ENCODE measurements at regions not wholly inside any gene's neighbourhood (a gene's known extent, or its start where the extent isn't known, plus 50 kb on each side); places are given as distances from the start of the nearest gene placed in this dataset.

- no peak for DNase-seq
- in situ Hi-C loops (cut with HindIII; ENCODE audit: low pct_ligation_motif_present, low pct_unique_long_range_greater_than_20kb, low sequenced_read_pairs), result no loop called here
Measured at GRCh38 chr3:81965696-81966095, 204.3 kb upstream of the GBE1 start.

GRCh38 chr3:81962396-81962795 lies 201.0 kb upstream of the GBE1 start:
- in situ Hi-C loops (cut with HindIII; ENCODE audit: low pct_ligation_motif_present, low pct_unique_long_range_greater_than_20kb, low sequenced_read_pairs), result no loop called here
- no peak for DNase-seq

- in situ Hi-C loops (cut with HindIII; ENCODE audit: low pct_ligation_motif_present, low pct_unique_long_range_greater_than_20kb, low sequenced_read_pairs), result no loop called here
- no peak for DNase-seq
Measured at GRCh38 chr3:81958972-81959640, 197.7 kb upstream of the GBE1 start.

- no peak for DNase-seq
- in situ Hi-C loops (cut with HindIII; ENCODE audit: low pct_ligation_motif_present, low pct_unique_long_range_greater_than_20kb, low sequenced_read_pairs), result no loop called here
Measured at GRCh38 chr3:81955878-81956277, 194.4 kb upstream of the GBE1 start.

GRCh38 chr3:81953111-81953510 lies 191.7 kb upstream of the GBE1 start:
- no peak for DNase-seq
- in situ Hi-C loops (cut with HindIII; ENCODE audit: low pct_ligation_motif_present, low pct_unique_long_range_greater_than_20kb, low sequenced_read_pairs), result no loop called here

GRCh38 chr3:81952141-81952540 lies 190.7 kb upstream of the GBE1 start:
- in situ Hi-C loops (cut with HindIII; ENCODE audit: low pct_ligation_motif_present, low pct_unique_long_range_greater_than_20kb, low sequenced_read_pairs), result no loop called here
- DNase-seq, result no peak

- in situ Hi-C loops (cut with HindIII; ENCODE audit: low pct_ligation_motif_present, low pct_unique_long_range_greater_than_20kb, low sequenced_read_pairs), result no loop called here
- no peak for DNase-seq
Measured at GRCh38 chr3:81951636-81952035, 190.2 kb upstream of the GBE1 start.

- no peak for DNase-seq
- in situ Hi-C loops (cut with HindIII; ENCODE audit: low pct_ligation_motif_present, low pct_unique_long_range_greater_than_20kb, low sequenced_read_pairs), result no loop called here
Measured at GRCh38 chr3:81951106-81951505, 189.7 kb upstream of the GBE1 start.

GRCh38 chr3:81947359-81947758 lies 185.9 kb upstream of the GBE1 start:
- in situ Hi-C loops (cut with HindIII; ENCODE audit: low pct_ligation_motif_present, low pct_unique_long_range_greater_than_20kb, low sequenced_read_pairs), result no loop called here
- DNase-seq, result no peak

- DNase-seq, result no peak
- in situ Hi-C loops (cut with HindIII; ENCODE audit: low pct_ligation_motif_present, low pct_unique_long_range_greater_than_20kb, low sequenced_read_pairs), result no loop called here
Measured at GRCh38 chr3:81938681-81939080, 177.2 kb upstream of the GBE1 start.

- in situ Hi-C loops (cut with HindIII; ENCODE audit: low pct_ligation_motif_present, low pct_unique_long_range_greater_than_20kb, low sequenced_read_pairs), result no loop called here
- DNase-seq, result no peak
Measured at GRCh38 chr3:81936817-81937216, 175.4 kb upstream of the GBE1 start.

- no peak for DNase-seq
- in situ Hi-C loops (cut with HindIII; ENCODE audit: low pct_ligation_motif_present, low pct_unique_long_range_greater_than_20kb, low sequenced_read_pairs), result no loop called here
Measured at GRCh38 chr3:81932681-81933080, 171.2 kb upstream of the GBE1 start.

GRCh38 chr3:81931265-81932251 lies 170.1 kb upstream of the GBE1 start:
- in situ Hi-C loops (cut with HindIII; ENCODE audit: low pct_ligation_motif_present, low pct_unique_long_range_greater_than_20kb, low sequenced_read_pairs), result no loop called here

GRCh38 chr3:81929697-81930096 lies 168.3 kb upstream of the GBE1 start:
- no peak for DNase-seq
- in situ Hi-C loops (cut with HindIII; ENCODE audit: low pct_ligation_motif_present, low pct_unique_long_range_greater_than_20kb, low sequenced_read_pairs), result no loop called here

More at GRCh38 chr3:81931265-81932251, 170.1 kb upstream of the GBE1 start:
- DNase-seq, result no peak

- in situ Hi-C loops (cut with HindIII; ENCODE audit: low pct_ligation_motif_present, low pct_unique_long_range_greater_than_20kb, low sequenced_read_pairs), result no loop called here
- DNase-seq, result no peak
Measured at GRCh38 chr3:81927811-81928210, 166.4 kb upstream of the GBE1 start.

GRCh38 chr3:81925385-81925784 lies 163.9 kb upstream of the GBE1 start:
- in situ Hi-C loops (cut with HindIII; ENCODE audit: low pct_ligation_motif_present, low pct_unique_long_range_greater_than_20kb, low sequenced_read_pairs), result no loop called here
- DNase-seq, result no peak

GRCh38 chr3:81923038-81923437 lies 161.6 kb upstream of the GBE1 start:
- in situ Hi-C loops (cut with HindIII; ENCODE audit: low pct_ligation_motif_present, low pct_unique_long_range_greater_than_20kb, low sequenced_read_pairs), result no loop called here
- DNase-seq, result no peak

- no peak for DNase-seq
- in situ Hi-C loops (cut with HindIII; ENCODE audit: low pct_ligation_motif_present, low pct_unique_long_range_greater_than_20kb, low sequenced_read_pairs), result no loop called here
Measured at GRCh38 chr3:81922404-81922803, 161.0 kb upstream of the GBE1 start.

GRCh38 chr3:81920816-81921215 lies 159.4 kb upstream of the GBE1 start:
- no peak for DNase-seq
- in situ Hi-C loops (cut with HindIII; ENCODE audit: low pct_ligation_motif_present, low pct_unique_long_range_greater_than_20kb, low sequenced_read_pairs), result no loop called here

GRCh38 chr3:81916890-81917289 lies 155.4 kb upstream of the GBE1 start:
- in situ Hi-C loops (cut with HindIII; ENCODE audit: low pct_ligation_motif_present, low pct_unique_long_range_greater_than_20kb, low sequenced_read_pairs), result no loop called here
- DNase-seq, result no peak
